ENCODE measurements at regions not wholly inside any gene's neighbourhood (a gene's known extent, or its start where the extent isn't known, plus 50 kb on each side); places are given as distances from the start of the nearest gene placed in this dataset.

DNA sequence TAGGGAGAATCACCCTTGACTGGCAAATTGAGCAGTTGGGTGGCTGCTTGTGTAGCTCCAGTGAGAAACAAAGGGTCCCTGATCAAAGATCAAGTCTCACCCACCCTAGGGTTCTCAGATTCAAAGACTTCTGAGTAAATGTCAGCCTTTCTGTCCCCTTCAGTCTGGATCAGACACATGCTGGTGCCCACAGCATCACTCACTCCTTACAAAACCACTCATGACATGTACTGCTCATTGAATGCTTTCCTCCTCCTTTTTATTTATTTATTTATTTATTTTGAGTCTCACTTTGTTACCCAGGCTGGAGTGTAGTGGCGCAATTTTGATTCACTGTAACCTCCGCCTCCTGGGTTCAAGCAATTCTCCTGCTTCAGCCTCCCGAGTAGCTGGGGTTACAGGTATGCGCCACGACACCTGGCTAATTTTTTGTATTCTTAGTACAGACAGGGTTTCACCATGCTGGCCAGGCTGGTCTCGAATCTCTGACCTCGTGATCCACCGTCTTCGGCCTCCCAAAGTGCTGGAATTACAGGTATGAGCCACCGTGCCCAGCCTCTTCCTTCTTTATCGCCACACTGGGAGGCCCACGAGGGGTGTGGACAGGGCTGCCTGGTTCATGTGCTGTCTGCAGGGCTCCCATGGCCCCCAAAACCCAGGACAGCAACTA is 462.0 kb upstream of the MAF start:
- TF ChIP-seq, protein P1, sequence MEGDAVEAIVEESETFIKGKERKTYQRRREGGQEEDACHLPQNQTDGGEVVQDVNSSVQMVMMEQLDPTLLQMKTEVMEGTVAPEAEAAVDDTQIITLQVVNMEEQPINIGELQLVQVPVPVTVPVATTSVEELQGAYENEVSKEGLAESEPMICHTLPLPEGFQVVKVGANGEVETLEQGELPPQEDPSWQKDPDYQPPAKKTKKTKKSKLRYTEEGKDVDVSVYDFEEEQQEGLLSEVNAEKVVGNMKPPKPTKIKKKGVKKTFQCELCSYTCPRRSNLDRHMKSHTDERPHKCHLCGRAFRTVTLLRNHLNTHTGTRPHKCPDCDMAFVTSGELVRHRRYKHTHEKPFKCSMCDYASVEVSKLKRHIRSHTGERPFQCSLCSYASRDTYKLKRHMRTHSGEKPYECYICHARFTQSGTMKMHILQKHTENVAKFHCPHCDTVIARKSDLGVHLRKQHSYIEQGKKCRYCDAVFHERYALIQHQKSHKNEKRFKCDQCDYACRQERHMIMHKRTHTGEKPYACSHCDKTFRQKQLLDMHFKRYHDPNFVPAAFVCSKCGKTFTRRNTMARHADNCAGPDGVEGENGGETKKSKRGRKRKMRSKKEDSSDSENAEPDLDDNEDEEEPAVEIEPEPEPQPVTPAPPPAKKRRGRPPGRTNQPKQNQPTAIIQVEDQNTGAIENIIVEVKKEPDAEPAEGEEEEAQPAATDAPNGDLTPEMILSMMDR (IDR thresholded peaks at IDR 0.05): no peak
- TF ChIP-seq POLR2A (IDR thresholded peaks at IDR 0.05): no peak

Measured in right lobe of liver (tissue), 4 donors.